PC-9 (cell line): ENCODE measurements at regions not wholly inside any gene's neighbourhood (a gene's known extent, or its start where the extent isn't known, plus 50 kb on each side); places are given as distances from the start of the nearest gene placed in this dataset.

ENCODE experiments used
- EZH2 ChIP-seq: fragments of 200-600 bp; sonication (generic); IDR thresholded peaks from 2 replicates; pipeline ENCODE4 v1.8.0; 2017; ENCODE audit warnings: antibody characterized with exemption, low read depth
- TF ChIP-seq, protein P1 (sequence below): fragments of 200-600 bp; sonication (generic); conservative IDR thresholded peaks from 2 replicates; pipeline ENCODE4 v1.6.1; 2017; ENCODE audit warnings: mixed run types, antibody characterized with exemption, mild to moderate bottlenecking, moderate library complexity

DNA sequence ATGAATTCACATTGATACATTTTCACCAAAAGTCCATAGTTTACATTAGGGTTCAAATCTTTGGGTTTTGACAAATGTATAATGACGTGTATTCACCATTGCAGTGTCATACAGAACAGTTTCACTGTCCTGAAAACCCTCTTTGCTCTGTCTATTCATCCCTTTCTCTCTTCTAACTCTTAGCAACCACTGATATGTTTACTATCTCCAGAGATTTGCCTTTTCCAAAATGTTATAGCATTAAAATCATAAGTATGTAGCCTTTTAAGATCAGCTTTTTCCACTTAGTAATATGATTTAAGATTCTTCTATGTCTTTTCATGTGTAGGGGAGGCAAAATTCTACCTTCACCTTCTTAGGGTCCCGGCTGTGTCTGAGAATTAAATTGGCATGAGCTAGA, 203.8 kb downstream of the TPRG1 start:
- TF ChIP-seq EZH2: no peak
- TF ChIP-seq, protein P1, sequence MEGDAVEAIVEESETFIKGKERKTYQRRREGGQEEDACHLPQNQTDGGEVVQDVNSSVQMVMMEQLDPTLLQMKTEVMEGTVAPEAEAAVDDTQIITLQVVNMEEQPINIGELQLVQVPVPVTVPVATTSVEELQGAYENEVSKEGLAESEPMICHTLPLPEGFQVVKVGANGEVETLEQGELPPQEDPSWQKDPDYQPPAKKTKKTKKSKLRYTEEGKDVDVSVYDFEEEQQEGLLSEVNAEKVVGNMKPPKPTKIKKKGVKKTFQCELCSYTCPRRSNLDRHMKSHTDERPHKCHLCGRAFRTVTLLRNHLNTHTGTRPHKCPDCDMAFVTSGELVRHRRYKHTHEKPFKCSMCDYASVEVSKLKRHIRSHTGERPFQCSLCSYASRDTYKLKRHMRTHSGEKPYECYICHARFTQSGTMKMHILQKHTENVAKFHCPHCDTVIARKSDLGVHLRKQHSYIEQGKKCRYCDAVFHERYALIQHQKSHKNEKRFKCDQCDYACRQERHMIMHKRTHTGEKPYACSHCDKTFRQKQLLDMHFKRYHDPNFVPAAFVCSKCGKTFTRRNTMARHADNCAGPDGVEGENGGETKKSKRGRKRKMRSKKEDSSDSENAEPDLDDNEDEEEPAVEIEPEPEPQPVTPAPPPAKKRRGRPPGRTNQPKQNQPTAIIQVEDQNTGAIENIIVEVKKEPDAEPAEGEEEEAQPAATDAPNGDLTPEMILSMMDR: no peak
